ENCODE measurements at regions not wholly inside any gene's neighbourhood (a gene's known extent, or its start where the extent isn't known, plus 50 kb on each side); places are given as distances from the start of the nearest gene placed in this dataset.

- H3K4me1 ChIP-seq (ENCODE audit: insufficient read depth, low read length, severe bottlenecking) = no peaks in the 10 kb centered on the region
- no peak overlapping the region for H3K4me3 ChIP-seq (ENCODE audit: low read depth, low read length, poor library complexity, severe bottlenecking)
- no peak overlapping the region for H3K27ac ChIP-seq (ENCODE audit: low read depth, low read length, poor library complexity, severe bottlenecking)
- TF ChIP-seq EZH2 (IDR thresholded peaks at IDR 0.05; ENCODE audit: borderline replicate concordance, low read length) (no peak), CTCF (IDR thresholded peaks at IDR 0.05; ENCODE audit: low read length) (no peak)
- H3F3A ChIP-seq (ENCODE audit: insufficient read depth, low read length) = no peaks in the 10 kb centered on the region
- no peaks in the 10 kb centered on the region for H3K9me2 ChIP-seq (ENCODE audit: low read depth, low read length)
- H3K27me3 ChIP-seq (ENCODE audit: insufficient read depth, low read length) = 0 out of 2 replicates have a peak, but pooled peaks cover 3% of the 10 kb centered on the region
- no peaks in the 10 kb centered on the region for H3K79me2 ChIP-seq (ENCODE audit: insufficient read depth, low read length)
- H3K9ac ChIP-seq (ENCODE audit: low read length) = no peak overlapping the region
- no peaks in the 10 kb centered on the region for H3K9me3 ChIP-seq (ENCODE audit: low read length)
- H3K4me2 ChIP-seq (ENCODE audit: low read length) = no peak overlapping the region
- no peak overlapping the region for H2AFZ ChIP-seq (ENCODE audit: low read length)
- no peaks in the 10 kb centered on the region for H3K36me3 ChIP-seq (ENCODE audit: insufficient read depth, low read length)
- no peaks in the 10 kb centered on the region for H4K20me1 ChIP-seq (ENCODE audit: insufficient read depth, low read length)
These were observed 89.1 kb upstream of the TAB2 start for GRCh38 chr6:149228311-149228955.

GRCh38 chr6:149229096-149229495 lies 88.4 kb upstream of the TAB2 start:
- TF ChIP-seq EZH2 (IDR thresholded peaks at IDR 0.05; ENCODE audit: borderline replicate concordance, low read length) (no peak), CTCF (IDR thresholded peaks at IDR 0.05; ENCODE audit: low read length) (no peak)
- H3K4me2 ChIP-seq (ENCODE audit: low read length) = no peak overlapping the region
- no peaks in the 10 kb centered on the region for H3K79me2 ChIP-seq (ENCODE audit: insufficient read depth, low read length)
- H3K9me3 ChIP-seq (ENCODE audit: low read length) = no peaks in the 10 kb centered on the region
- no peak overlapping the region for H3K27ac ChIP-seq (ENCODE audit: low read depth, low read length, poor library complexity, severe bottlenecking)
- H3K9ac ChIP-seq (ENCODE audit: low read length) = no peak overlapping the region
- H3K27me3 ChIP-seq (ENCODE audit: insufficient read depth, low read length) = no peaks in the 10 kb centered on the region
- no peak overlapping the region for H3K4me3 ChIP-seq (ENCODE audit: low read depth, low read length, poor library complexity, severe bottlenecking)
- H4K20me1 ChIP-seq (ENCODE audit: insufficient read depth, low read length) = no peaks in the 10 kb centered on the region
- no peaks in the 10 kb centered on the region for H3K9me2 ChIP-seq (ENCODE audit: low read depth, low read length)
- no peaks in the 10 kb centered on the region for H3K4me1 ChIP-seq (ENCODE audit: insufficient read depth, low read length, severe bottlenecking)
- H3F3A ChIP-seq (ENCODE audit: insufficient read depth, low read length) = no peaks in the 10 kb centered on the region
- no peak overlapping the region for H2AFZ ChIP-seq (ENCODE audit: low read length)
- no peaks in the 10 kb centered on the region for H3K36me3 ChIP-seq (ENCODE audit: insufficient read depth, low read length)

GRCh38 chr6:149230712-149231460 lies 86.6 kb upstream of the TAB2 start:
- Histone ChIP-seq H3K27ac (ENCODE audit: low read depth, low read length, poor library complexity, severe bottlenecking) (no peak overlapping the region), H3K9ac (ENCODE audit: low read length) (no peak overlapping the region), H3K79me2 (ENCODE audit: insufficient read depth, low read length) (no peaks in the 10 kb centered on the region), H3K9me2 (ENCODE audit: low read depth, low read length) (no peaks in the 10 kb centered on the region), H3K4me3 (ENCODE audit: low read depth, low read length, poor library complexity, severe bottlenecking) (no peak overlapping the region), H3K4me2 (ENCODE audit: low read length) (no peak overlapping the region), H2AFZ (ENCODE audit: low read length) (no peak overlapping the region), H3K4me1 (ENCODE audit: insufficient read depth, low read length, severe bottlenecking) (no peaks in the 10 kb centered on the region), H4K20me1 (ENCODE audit: insufficient read depth, low read length) (no peaks in the 10 kb centered on the region), H3F3A (ENCODE audit: insufficient read depth, low read length) (no peaks in the 10 kb centered on the region), H3K9me3 (ENCODE audit: low read length) (no peaks in the 10 kb centered on the region), H3K27me3 (ENCODE audit: insufficient read depth, low read length) (no peaks in the 10 kb centered on the region), H3K36me3 (ENCODE audit: insufficient read depth, low read length) (no peaks in the 10 kb centered on the region)
- TF ChIP-seq CTCF (IDR thresholded peaks at IDR 0.05; ENCODE audit: low read length) (no peak), EZH2 (IDR thresholded peaks at IDR 0.05; ENCODE audit: borderline replicate concordance, low read length) (no peak)
